ENCODE measurements at regions not wholly inside any gene's neighbourhood (a gene's known extent, or its start where the extent isn't known, plus 50 kb on each side); places are given as distances from the start of the nearest gene placed in this dataset.

GRCh38 chr2:36074008-36074407 is 281.6 kb upstream of the CRIM1 start:
- no peaks in the 10 kb centered on the region for H3K36me3 ChIP-seq (ENCODE audit: control insufficient read depth, insufficient read depth, low read length)
- H3K4me3 ChIP-seq (replicated peaks; ENCODE audit: low read depth, low read length): no peak overlapping the region
- no peak for DNase-seq (ENCODE audit: extremely low read depth, insufficient read length)
- no peaks in the 10 kb centered on the region for H3K27me3 ChIP-seq (replicated peaks; ENCODE audit: control insufficient read depth, insufficient read depth, low read length)
- no peak for TF ChIP-seq CTCF (IDR thresholded peaks at IDR 0.05; ENCODE audit: insufficient read depth, low read length, poor library complexity, severe bottlenecking)

GRCh38 chr2:36071698-36072097 is 283.9 kb upstream of the CRIM1 start:
- DNase-seq (ENCODE audit: extremely low read depth, insufficient read length): no peak
- no peaks in the 10 kb centered on the region for H3K36me3 ChIP-seq (ENCODE audit: control insufficient read depth, insufficient read depth, low read length)
- no peak for TF ChIP-seq CTCF (IDR thresholded peaks at IDR 0.05; ENCODE audit: insufficient read depth, low read length, poor library complexity, severe bottlenecking)
- H3K27me3 ChIP-seq (replicated peaks; ENCODE audit: control insufficient read depth, insufficient read depth, low read length): no peaks in the 10 kb centered on the region
- no peak overlapping the region for H3K4me3 ChIP-seq (replicated peaks; ENCODE audit: low read depth, low read length)

GRCh38 chr2:36069074-36069473 is 286.5 kb upstream of the CRIM1 start:
- no peak for DNase-seq (ENCODE audit: extremely low read depth, insufficient read length)
- no peak for TF ChIP-seq CTCF (IDR thresholded peaks at IDR 0.05; ENCODE audit: insufficient read depth, low read length, poor library complexity, severe bottlenecking)
- H3K27me3 ChIP-seq (replicated peaks; ENCODE audit: control insufficient read depth, insufficient read depth, low read length): no peaks in the 10 kb centered on the region
- H3K4me3 ChIP-seq (replicated peaks; ENCODE audit: low read depth, low read length): no peak overlapping the region
- no peaks in the 10 kb centered on the region for H3K36me3 ChIP-seq (ENCODE audit: control insufficient read depth, insufficient read depth, low read length)

GRCh38 chr2:36068086-36068485 is 287.5 kb upstream of the CRIM1 start:
- Histone ChIP-seq H3K4me3 (replicated peaks; ENCODE audit: low read depth, low read length) (no peak overlapping the region), H3K36me3 (ENCODE audit: control insufficient read depth, insufficient read depth, low read length) (no peaks in the 10 kb centered on the region)
- TF ChIP-seq CTCF (IDR thresholded peaks at IDR 0.05; ENCODE audit: insufficient read depth, low read length, poor library complexity, severe bottlenecking): no peak

GRCh38 chr2:36060133-36060532 is 295.4 kb upstream of the CRIM1 start:
- H3K27me3 ChIP-seq (replicated peaks; ENCODE audit: control insufficient read depth, insufficient read depth, low read length): no peaks in the 10 kb centered on the region
- TF ChIP-seq CTCF (IDR thresholded peaks at IDR 0.05; ENCODE audit: insufficient read depth, low read length, poor library complexity, severe bottlenecking): no peak
- DNase-seq (ENCODE audit: extremely low read depth, insufficient read length): no peak
- H3K36me3 ChIP-seq (ENCODE audit: control insufficient read depth, insufficient read depth, low read length): no peaks in the 10 kb centered on the region
- H3K4me3 ChIP-seq (replicated peaks; ENCODE audit: low read depth, low read length): no peak overlapping the region

More at GRCh38 chr2:36068086-36068485, 287.5 kb upstream of the CRIM1 start:
- DNase-seq (ENCODE audit: extremely low read depth, insufficient read length): no peak
- H3K27me3 ChIP-seq (replicated peaks; ENCODE audit: control insufficient read depth, insufficient read depth, low read length): no peaks in the 10 kb centered on the region

- peak; percentile 20 for DNase-seq (ENCODE audit: extremely low read depth, insufficient read length)
- TF ChIP-seq CTCF (IDR thresholded peaks at IDR 0.05; ENCODE audit: insufficient read depth, low read length, poor library complexity, severe bottlenecking): no peak
- H3K27me3 ChIP-seq (replicated peaks; ENCODE audit: control insufficient read depth, insufficient read depth, low read length): no peaks in the 10 kb centered on the region
- H3K4me3 ChIP-seq (replicated peaks; ENCODE audit: low read depth, low read length): no peak overlapping the region
- H3K36me3 ChIP-seq (ENCODE audit: control insufficient read depth, insufficient read depth, low read length): no peaks in the 10 kb centered on the region
These were observed 295.9 kb upstream of the CRIM1 start for GRCh38 chr2:36059691-36060090.

All from GM06990 (cell line).